HEK293 (cell line): ENCODE measurements at regions not wholly inside any gene's neighbourhood (a gene's known extent, or its start where the extent isn't known, plus 50 kb on each side); places are given as distances from the start of the nearest gene placed in this dataset.

Experiments
- CTCF ChIA-PET: fragments of 350-600 bp; formaldehyde crosslinking; extraction: SDS; loops from one replicate; lab custom pipeline; 2021; ENCODE audit warnings: antibody characterized with exemption; lab: Yijun Ruan, JAX
- POLR2A ChIA-PET: fragments of 300-600 bp; formaldehyde crosslinking; extraction: SDS; loops from one replicate; lab custom pipeline; 2020; ENCODE audit warnings: antibody characterized with exemption, inconsistent platforms; lab: Yijun Ruan, JAX
- H3K27ac ChIP-seq: fragments of 200-500 bp; sonication (Bioruptor generic); 2 replicates; pipeline ENCODE4 v1.5.1; 2014; ENCODE audit warnings: low read depth, low read length, control low read depth, inconsistent platforms; ENCODE audit errors: extremely low read depth
- H3K36me3 ChIP-seq, 2 experiments: fragments of 200-500 bp in 1 of 2; sonication (Bioruptor generic) in 1 of 2; 1 replicate in 1 of 2; 2 replicates in 1 of 2; pipeline ENCODE4 v1.5.1; 2014 to 2017; ENCODE audit warnings: inconsistent platforms in 2 of 2, low read length in 2 of 2; ENCODE audit not compliant: control insufficient read depth in 2 of 2, insufficient read depth in 1 of 2
- H3K4me1 ChIP-seq: fragments of 200-500 bp; sonication (Bioruptor generic); 2 replicates; pipeline ENCODE4 v1.5.1; 2014; ENCODE audit warnings: mild to moderate bottlenecking, low read length, inconsistent platforms; ENCODE audit not compliant: control insufficient read depth, insufficient read depth
- H3K4me3 ChIP-seq: 2 replicates; pipeline ENCODE4 v1.5.1; 2011; ENCODE audit warnings: low read depth, mild to moderate bottlenecking, control low read depth, low read length, moderate library complexity
- H3K9me3 ChIP-seq: fragments of 200-500 bp; sonication (Bioruptor generic); 2 replicates; pipeline ENCODE4 v1.5.1; 2014; ENCODE audit warnings: low read depth, low read length, inconsistent platforms; ENCODE audit not compliant: control insufficient read depth, insufficient read depth
- AEBP2 ChIP-seq: fragments of 450-650 bp; formaldehyde crosslinking; IDR thresholded peaks from 2 replicates; pipeline ENCODE4 v1.5.1; 2016; ENCODE audit warnings: missing biosample characterization, missing genetic modification characterization, borderline replicate concordance
- GLIS1 ChIP-seq: fragments of 450-650 bp; formaldehyde crosslinking; IDR thresholded peaks from 2 replicates; pipeline ENCODE4 v1.5.1; 2016; ENCODE audit warnings: missing biosample characterization, missing genetic modification characterization
- KLF10 ChIP-seq: fragments of 450-650 bp; IDR thresholded peaks from 2 replicates; pipeline ENCODE4 v1.5.1; 2018; ENCODE audit warnings: missing biosample characterization, mild to moderate bottlenecking, missing genetic modification characterization
- ZBTB1 ChIP-seq: fragments of 450-650 bp; formaldehyde crosslinking; IDR thresholded peaks from 2 replicates; pipeline ENCODE4 v1.5.1; 2016; ENCODE audit warnings: missing biosample characterization, missing genetic modification characterization
- ZBTB26 ChIP-seq: fragments of 450-650 bp; formaldehyde crosslinking; optimal IDR thresholded peaks from 2 replicates; pipeline ENCODE3; 2016; ENCODE audit warnings: missing biosample characterization, mild to moderate bottlenecking, missing genetic modification characterization
- ZNF114 ChIP-seq: fragments of 450-650 bp; formaldehyde crosslinking; IDR thresholded peaks from 2 replicates; pipeline ENCODE4 v1.5.0; 2017; ENCODE audit warnings: missing biosample characterization, missing genetic modification characterization
- ZNF140 ChIP-seq: fragments of 450-650 bp; formaldehyde crosslinking; IDR thresholded peaks from 2 replicates; pipeline ENCODE4 v1.5.1; 2016; ENCODE audit warnings: missing biosample characterization, missing genetic modification characterization
- ZNF274 ChIP-seq, 2 experiments: fragments of 200-500 bp in 1 of 2; fragments of 450-650 bp in 1 of 2; sonication (Bioruptor generic) in 1 of 2; formaldehyde crosslinking in 1 of 2; IDR thresholded peaks; 2 replicates each; pipeline versions ENCODE4 v1.5.1 to v1.6.1; 2014 to 2016; ENCODE audit warnings: borderline replicate concordance in 1 of 2, inconsistent platforms in 1 of 2, low read length in 1 of 2, missing biosample characterization in 1 of 2, missing genetic modification characterization in 1 of 2
- ZNF292 ChIP-seq: fragments of 450-650 bp; formaldehyde crosslinking; IDR thresholded peaks from 2 replicates; pipeline ENCODE4 v1.5.1; 2016; ENCODE audit warnings: low read depth, missing biosample characterization, missing genetic modification characterization, borderline replicate concordance
- ZNF335 ChIP-seq: fragments of 450-650 bp; formaldehyde crosslinking; conservative IDR thresholded peaks from 2 replicates; pipeline ENCODE4 v1.5.1; 2016; ENCODE audit warnings: missing biosample characterization, missing genetic modification characterization
- ZNF513 ChIP-seq: fragments of 450-650 bp; IDR thresholded peaks from 2 replicates; pipeline ENCODE4 v1.5.1; 2018; ENCODE audit warnings: missing biosample characterization, missing genetic modification characterization
- ZNF624 ChIP-seq: fragments of 450-650 bp; formaldehyde crosslinking; IDR thresholded peaks from 2 replicates; pipeline ENCODE4 v1.5.1; 2017; ENCODE audit warnings: missing biosample characterization, missing genetic modification characterization
- ZNF704 ChIP-seq: fragments of 450-650 bp; formaldehyde crosslinking; IDR thresholded peaks from 2 replicates; pipeline ENCODE4 v1.5.1; 2016; ENCODE audit warnings: missing biosample characterization, missing genetic modification characterization
- ZNF747 ChIP-seq: fragments of 450-650 bp; formaldehyde crosslinking; IDR thresholded peaks from 2 replicates; pipeline ENCODE4 v1.5.1; 2016; ENCODE audit warnings: missing biosample characterization, missing genetic modification characterization
- ZNF76 ChIP-seq: fragments of 450-650 bp; formaldehyde crosslinking; IDR thresholded peaks from 2 replicates; pipeline ENCODE4; 2016; ENCODE audit warnings: low read depth, missing biosample characterization, missing genetic modification characterization, borderline replicate concordance
- ZSCAN5A ChIP-seq: fragments of 450-650 bp; formaldehyde crosslinking; IDR thresholded peaks from 2 replicates; pipeline ENCODE4 v1.5.1; 2016; ENCODE audit warnings: missing biosample characterization, missing genetic modification characterization
- TF ChIP-seq, protein P1 (sequence below): fragments of 450-650 bp; formaldehyde crosslinking; IDR thresholded peaks from 2 replicates; pipeline ENCODE4 v1.5.1; 2016; ENCODE audit warnings: missing biosample characterization, missing genetic modification characterization

- no peak overlapping the region for H3K27ac ChIP-seq
- H3K4me3 ChIP-seq: no peak overlapping the region
- no peaks in the 10 kb centered on the region for H3K36me3 ChIP-seq
- CTCF ChIA-PET: no interaction called here
- no peaks in the 10 kb centered on the region for H3K9me3 ChIP-seq
- TF ChIP-seq ZNF274 (IDR thresholded peaks at IDR 0.05; ENCODE audit: low read length) (no peak), ZNF274 (tag by site-specific recombination; IDR thresholded peaks at IDR 0.05; ENCODE audit: borderline replicate concordance) (peak; percentile 76; the same call in 1 of the 2 replicates), ZNF704 (tag by site-specific recombination) (no peak)
- no peaks in the 10 kb centered on the region for H3K4me1 ChIP-seq
- POLR2A ChIA-PET: no interaction called here
These were observed 180.8 kb downstream of the CCT6B start for GRCh38 chr17:34780438-34780837.

DNA sequence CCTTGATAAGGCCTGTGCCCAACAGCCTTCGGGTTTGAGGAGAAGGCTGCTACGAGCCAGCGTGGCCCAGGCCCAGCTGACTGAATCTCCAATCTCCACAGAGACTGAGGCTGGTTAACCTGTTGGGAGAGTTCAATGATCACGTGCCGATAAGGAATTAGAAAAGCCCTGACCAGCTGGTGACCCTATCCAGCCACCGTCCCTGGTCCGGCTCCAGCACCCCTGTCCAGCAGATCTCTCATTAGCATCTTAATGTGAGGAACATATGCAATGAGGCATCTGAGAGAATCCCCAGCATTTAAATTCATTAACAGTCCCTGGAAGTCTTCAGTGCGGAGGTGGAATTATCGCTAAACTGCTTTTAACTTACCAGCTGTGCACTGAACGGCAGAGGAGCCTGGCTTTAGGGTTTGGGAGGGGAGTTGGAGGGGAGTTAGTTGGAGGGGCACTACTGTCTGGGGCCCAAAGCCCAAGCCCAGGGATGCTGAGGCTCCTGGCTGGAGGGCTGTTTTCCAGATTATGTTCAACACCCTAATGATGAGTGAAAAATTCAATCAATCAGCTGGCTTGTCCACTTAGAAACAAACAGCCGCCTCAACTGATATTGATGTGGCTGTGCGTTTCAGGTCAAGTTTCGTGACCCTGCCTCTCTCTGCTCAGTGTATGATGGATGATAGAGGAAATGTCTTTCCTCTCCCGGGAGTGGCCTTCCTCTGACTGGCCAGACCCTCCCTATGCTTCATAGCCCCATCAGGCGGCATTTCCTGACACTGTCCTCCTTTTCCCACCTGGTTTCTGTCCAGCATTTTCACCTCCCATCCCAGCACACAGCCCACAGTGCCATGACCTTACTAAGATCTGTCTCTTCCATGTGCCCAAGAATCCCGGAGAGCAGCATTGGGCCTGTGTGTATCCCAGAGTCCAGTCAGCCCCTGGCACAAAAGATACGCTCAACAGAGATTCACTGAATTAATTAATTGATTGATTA lies 184.5 kb downstream of the CCT6B start:
- TF ChIP-seq GLIS1: no peak
- TF ChIP-seq, all 188 proteins: peak for 0
- Histone ChIP-seq H3K4me1 (no peaks in the 10 kb centered on the region), H3K27ac (no peak overlapping the region), H3K4me3 (no peak overlapping the region), H3K9me3 (no peaks in the 10 kb centered on the region), H3K36me3 (no peaks in the 10 kb centered on the region)
- ChIA-PET POLR2A (no interaction called here), CTCF (interaction anchor here (0.5 kb wide), 1 partner anchor 17 kb away, joined by 3 read pairs; no protein-coding TSS in a partner anchor)

GRCh38 chr17:34773036-34773435 lies 188.2 kb downstream of the CCT6B start:
- no peaks in the 10 kb centered on the region for H3K36me3 ChIP-seq
- TF ChIP-seq ZNF747 (no peak), ZNF140 (tag by site-specific recombination) (no peak), ZNF292 (tag by site-specific recombination) (no peak), ZNF335 (tag by site-specific recombination) (no peak), ZNF114 (tag by site-specific recombination) (no peak), ZSCAN5A (tag by site-specific recombination) (no peak), ZBTB1 (no peak), ZNF76 (tag by site-specific recombination) (no peak), KLF10 (tag by site-specific recombination) (no peak), ZBTB26 (tag by site-specific recombination) (no peak), ZNF513 (no peak), AEBP2 (no peak), ZNF624 (tag by site-specific recombination) (no peak)
- TF ChIP-seq, protein P1, sequence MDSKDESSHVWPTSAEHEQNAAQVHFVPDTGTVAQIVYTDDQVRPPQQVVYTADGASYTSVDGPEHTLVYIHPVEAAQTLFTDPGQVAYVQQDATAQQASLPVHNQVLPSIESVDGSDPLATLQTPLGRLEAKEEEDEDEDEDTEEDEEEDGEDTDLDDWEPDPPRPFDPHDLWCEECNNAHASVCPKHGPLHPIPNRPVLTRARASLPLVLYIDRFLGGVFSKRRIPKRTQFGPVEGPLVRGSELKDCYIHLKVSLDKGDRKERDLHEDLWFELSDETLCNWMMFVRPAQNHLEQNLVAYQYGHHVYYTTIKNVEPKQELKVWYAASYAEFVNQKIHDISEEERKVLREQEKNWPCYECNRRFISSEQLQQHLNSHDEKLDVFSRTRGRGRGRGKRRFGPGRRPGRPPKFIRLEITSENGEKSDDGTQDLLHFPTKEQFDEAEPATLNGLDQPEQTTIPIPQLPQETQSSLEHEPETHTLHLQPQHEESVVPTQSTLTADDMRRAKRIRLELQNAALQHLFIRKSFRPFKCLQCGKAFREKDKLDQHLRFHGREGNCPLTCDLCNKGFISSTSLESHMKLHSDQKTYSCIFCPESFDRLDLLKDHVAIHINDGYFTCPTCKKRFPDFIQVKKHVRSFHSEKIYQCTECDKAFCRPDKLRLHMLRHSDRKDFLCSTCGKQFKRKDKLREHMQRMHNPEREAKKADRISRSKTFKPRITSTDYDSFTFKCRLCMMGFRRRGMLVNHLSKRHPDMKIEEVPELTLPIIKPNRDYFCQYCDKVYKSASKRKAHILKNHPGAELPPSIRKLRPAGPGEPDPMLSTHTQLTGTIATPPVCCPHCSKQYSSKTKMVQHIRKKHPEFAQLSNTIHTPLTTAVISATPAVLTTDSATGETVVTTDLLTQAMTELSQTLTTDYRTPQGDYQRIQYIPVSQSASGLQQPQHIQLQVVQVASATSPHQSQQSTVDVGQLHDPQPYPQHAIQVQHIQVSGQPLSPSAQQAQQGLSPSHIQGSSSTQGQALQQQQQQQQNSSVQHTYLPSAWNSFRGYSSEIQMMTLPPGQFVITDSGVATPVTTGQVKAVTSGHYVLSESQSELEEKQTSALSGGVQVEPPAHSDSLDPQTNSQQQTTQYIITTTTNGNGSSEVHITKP (tag by site-specific recombination): no peak
- CTCF ChIA-PET: interaction anchor here (0.6 kb wide), 1 partner anchor 1371 kb away, joined by 3 read pairs; no protein-coding TSS in a partner anchor

More at GRCh38 chr17:34773036-34773435, 188.2 kb downstream of the CCT6B start:
- Histone ChIP-seq H3K4me3 (no peak overlapping the region), H3K4me1 (no peaks in the 10 kb centered on the region), H3K9me3 (no peaks in the 10 kb centered on the region), H3K27ac (no peak overlapping the region)
- POLR2A ChIA-PET: no interaction called here
